ENCODE measurements at regions not wholly inside any gene's neighbourhood (a gene's known extent, or its start where the extent isn't known, plus 50 kb on each side); places are given as distances from the start of the nearest gene placed in this dataset.

- peak; percentile 0 to 8 for DNase-seq
These were observed 517.5 kb downstream of the BCL11B start for GRCh38 chr14:98754343-98755020.

- DNase-seq: no peak
These were observed 515.2 kb downstream of the BCL11B start for GRCh38 chr14:98756749-98757148.

GRCh38 chr14:98758440-98758839 lies 513.6 kb downstream of the BCL11B start:
- no peak for DNase-seq

- no peak for DNase-seq
These were observed 510.0 kb downstream of the BCL11B start for GRCh38 chr14:98761993-98762392.

- no peak for DNase-seq
These were observed 505.2 kb downstream of the BCL11B start for GRCh38 chr14:98766818-98767217.

GRCh38 chr14:98769326-98769725 lies 502.7 kb downstream of the BCL11B start:
- DNase-seq: no peak

- no peak for DNase-seq
These were observed 501.8 kb downstream of the BCL11B start for GRCh38 chr14:98770151-98770550.

- no peak for DNase-seq
These were observed 498.2 kb downstream of the BCL11B start for GRCh38 chr14:98773814-98774213.

GRCh38 chr14:98775892-98776291 lies 496.1 kb downstream of the BCL11B start:
- DNase-seq: no peak

- no peak for DNase-seq
These were observed 489.9 kb downstream of the BCL11B start for GRCh38 chr14:98782062-98782461.

GRCh38 chr14:98785578-98785977 lies 486.4 kb downstream of the BCL11B start:
- DNase-seq: no peak

GRCh38 chr14:98786456-98786855 lies 485.5 kb downstream of the BCL11B start:
- no peak for DNase-seq

GRCh38 chr14:98791661-98792060 lies 480.3 kb downstream of the BCL11B start:
- no peak for DNase-seq

GRCh38 chr14:98792171-98792570 lies 479.8 kb downstream of the BCL11B start:
- DNase-seq: no peak

GRCh38 chr14:98798099-98798498 lies 473.9 kb downstream of the BCL11B start:
- no peak for DNase-seq

GRCh38 chr14:98799891-98800290 lies 472.1 kb downstream of the BCL11B start:
- DNase-seq: no peak

- no peak for DNase-seq
These were observed 470.0 kb downstream of the BCL11B start for GRCh38 chr14:98802044-98802443.

- no peak for DNase-seq
These were observed 468.8 kb downstream of the BCL11B start for GRCh38 chr14:98803196-98803595.

GRCh38 chr14:98808494-98809407 lies 463.2 kb downstream of the BCL11B start:
- no peak for DNase-seq

GRCh38 chr14:98816195-98816594 lies 455.8 kb downstream of the BCL11B start:
- DNase-seq: no peak

GRCh38 chr14:98816720-98817119 lies 455.3 kb downstream of the BCL11B start:
- DNase-seq: no peak

- no peak for DNase-seq
These were observed 452.7 kb downstream of the BCL11B start for GRCh38 chr14:98819132-98819866.

GRCh38 chr14:98819867-98820206 lies 452.2 kb downstream of the BCL11B start:
- DNase-seq: no peak

- DNase-seq: no peak
These were observed 449.1 kb downstream of the BCL11B start for GRCh38 chr14:98822917-98823316.

All from inflammatory macrophage treated with lipopolysaccharide for 1 hour (primary cell).